Spleen (tissue), 7 donors: ENCODE measurements at regions not wholly inside any gene's neighbourhood (a gene's known extent, or its start where the extent isn't known, plus 50 kb on each side); places are given as distances from the start of the nearest gene placed in this dataset.

Experiments
- CTCF ChIP-seq, 11 experiments: fragments of 200-600 bp in 7 of 11; fragments of 450-650 bp in 4 of 11; sonication (generic) in 4 of 11; IDR thresholded peaks in 8 of 11; conservative IDR thresholded peaks in 3 of 11; 1 replicate in 7 of 11; 2 replicates in 4 of 11; pipeline versions ENCODE4 v1.4.0 to v1.8.0; 2016 to 2021; ENCODE audit warnings: antibody characterized with exemption in 11 of 11, inconsistent platforms in 4 of 11, mild to moderate bottlenecking in 1 of 11
- POLR2A ChIP-seq, 3 donors: fragments of 450-650 bp; IDR thresholded peaks; one replicate each; pipeline ENCODE4 v1.5.1; 2017; ENCODE audit warnings: antibody characterized with exemption in 3 of 3, mild to moderate bottlenecking in 1 of 3
- donor health status: DM: no; HTN: no; CAD: no; lungs with moderate emphysema.
- donor health status: DM: no; HTN: no; CAD: no.
- donor health status: DM: no; HTN: no; CAD: no.

- TF ChIP-seq CTCF (IDR thresholded peaks at IDR 0.05 in 8 of 11, conservative IDR thresholded peaks at IDR 0.05 in 3 of 11), result no peak
- no peak for TF ChIP-seq POLR2A (IDR thresholded peaks at IDR 0.05)
Measured at GRCh38 chr1:220389634-220390033, 117.4 kb upstream of the RAB3GAP2 start.
